ENCODE measurements at regions not wholly inside any gene's neighbourhood (a gene's known extent, or its start where the extent isn't known, plus 50 kb on each side); places are given as distances from the start of the nearest gene placed in this dataset.
"Not testable (repeated sequence)": the region's sequence is repeated elsewhere in the genome, so short reads cannot be mapped to it uniquely, and the experiment has no call there.

GRCh38 chr7:70887186-70887585 lies 244.8 kb upstream of the GALNT17 start:
- Histone ChIP-seq H3K4me3 (ENCODE audit: low read depth, low read length) (no peak overlapping the region), H3K27ac (ENCODE audit: low read depth) (no peak overlapping the region), H3K4me1 (ENCODE audit: insufficient read depth) (no peaks in the 10 kb centered on the region), H3K36me3 (ENCODE audit: insufficient read depth) (no peaks in the 10 kb centered on the region)
- no peak for DNase-seq (ENCODE audit: extremely low spot score)
- 50% methylated on average over 1 of the region's 1 CpG for WGBS

- Histone ChIP-seq H3K36me3 (ENCODE audit: insufficient read depth) (no peaks in the 10 kb centered on the region), H3K4me1 (ENCODE audit: insufficient read depth) (no peaks in the 10 kb centered on the region), H3K4me3 (ENCODE audit: low read depth, low read length) (no peak overlapping the region), H3K27ac (ENCODE audit: low read depth) (no peak overlapping the region)
- no peak for DNase-seq (ENCODE audit: extremely low spot score)
- WGBS: 77% methylated on average over 4 of the region's 4 CpGs
These were observed 241.6 kb upstream of the GALNT17 start for GRCh38 chr7:70890147-70890969.

GRCh38 chr7:70893422-70893821 lies 238.5 kb upstream of the GALNT17 start:
- Histone ChIP-seq H3K27ac (ENCODE audit: low read depth) (no peak overlapping the region), H3K4me3 (ENCODE audit: low read depth, low read length) (no peak overlapping the region), H3K36me3 (ENCODE audit: insufficient read depth) (no peaks in the 10 kb centered on the region), H3K4me1 (ENCODE audit: insufficient read depth) (no peaks in the 10 kb centered on the region)
- no peak for DNase-seq (ENCODE audit: extremely low spot score)
- 85% methylated on average over 10 of the region's 10 CpGs for WGBS

GRCh38 chr7:70893971-70894715 lies 237.8 kb upstream of the GALNT17 start:
- Histone ChIP-seq H3K4me1 (ENCODE audit: insufficient read depth) (no peaks in the 10 kb centered on the region), H3K27ac (ENCODE audit: low read depth) (no peak overlapping the region), H3K4me3 (ENCODE audit: low read depth, low read length) (no peak overlapping the region), H3K36me3 (ENCODE audit: insufficient read depth) (no peaks in the 10 kb centered on the region)
- DNase-seq (ENCODE audit: extremely low spot score): no peak
- 81% methylated on average over 4 of the region's 4 CpGs for WGBS

- Histone ChIP-seq H3K4me3 (ENCODE audit: low read depth, low read length) (no peak overlapping the region), H3K27ac (ENCODE audit: low read depth) (no peak overlapping the region), H3K4me1 (ENCODE audit: insufficient read depth) (no peaks in the 10 kb centered on the region), H3K36me3 (ENCODE audit: insufficient read depth) (no peaks in the 10 kb centered on the region)
- 93% methylated on average over 6 of the region's 6 CpGs for WGBS
- no peak for DNase-seq (ENCODE audit: extremely low spot score)
These were observed 237.1 kb upstream of the GALNT17 start for GRCh38 chr7:70894799-70895198.

- not testable (repeated sequence) for H3K27ac ChIP-seq (ENCODE audit: low read depth); DNase-seq (ENCODE audit: extremely low spot score); H3K4me3 ChIP-seq (ENCODE audit: low read depth, low read length); H3K4me1 ChIP-seq (ENCODE audit: insufficient read depth); H3K36me3 ChIP-seq (ENCODE audit: insufficient read depth)
- WGBS: 64% methylated on average over 7 of the region's 7 CpGs
These were observed 236.4 kb upstream of the GALNT17 start for GRCh38 chr7:70895337-70896200.

GRCh38 chr7:70907259-70908247 lies 224.4 kb upstream of the GALNT17 start:
- Histone ChIP-seq H3K4me1 (ENCODE audit: insufficient read depth) (no peaks in the 10 kb centered on the region), H3K4me3 (ENCODE audit: low read depth, low read length) (no peak overlapping the region), H3K36me3 (ENCODE audit: insufficient read depth) (no peaks in the 10 kb centered on the region), H3K27ac (ENCODE audit: low read depth) (no peak overlapping the region)
- 79% methylated on average over 6 of the region's 6 CpGs for WGBS
- no peak for DNase-seq (ENCODE audit: extremely low spot score)

GRCh38 chr7:70913924-70914323 lies 218.0 kb upstream of the GALNT17 start:
- Histone ChIP-seq H3K27ac (ENCODE audit: low read depth) (no peak overlapping the region), H3K4me3 (ENCODE audit: low read depth, low read length) (no peak overlapping the region), H3K36me3 (ENCODE audit: insufficient read depth) (no peaks in the 10 kb centered on the region), H3K4me1 (ENCODE audit: insufficient read depth) (no peaks in the 10 kb centered on the region)
- 70% methylated on average over 3 of the region's 4 CpGs for WGBS
- no peak for DNase-seq (ENCODE audit: extremely low spot score)

- Histone ChIP-seq H3K27ac (ENCODE audit: low read depth) (no peak overlapping the region), H3K4me3 (ENCODE audit: low read depth, low read length) (no peak overlapping the region), H3K4me1 (ENCODE audit: insufficient read depth) (no peaks in the 10 kb centered on the region), H3K36me3 (ENCODE audit: insufficient read depth) (no peaks in the 10 kb centered on the region)
- 71% methylated on average over 2 of the region's 2 CpGs for WGBS
- no peak for DNase-seq (ENCODE audit: extremely low spot score)
These were observed 216.9 kb upstream of the GALNT17 start for GRCh38 chr7:70915067-70915466.

- no peak for DNase-seq (ENCODE audit: extremely low spot score)
- 63% methylated on average over 4 of the region's 4 CpGs for WGBS
- H3K4me1 ChIP-seq (ENCODE audit: insufficient read depth): no peaks in the 10 kb centered on the region
- no peaks in the 10 kb centered on the region for H3K36me3 ChIP-seq (ENCODE audit: insufficient read depth)
- H3K4me3 ChIP-seq (ENCODE audit: low read depth, low read length): no peak overlapping the region
- H3K27ac ChIP-seq (ENCODE audit: low read depth): no peak overlapping the region
These were observed 212.4 kb upstream of the GALNT17 start for GRCh38 chr7:70919481-70920073.

GRCh38 chr7:70920876-70921275 lies 211.1 kb upstream of the GALNT17 start:
- H3K4me1 ChIP-seq (ENCODE audit: insufficient read depth): no peaks in the 10 kb centered on the region
- no peaks in the 10 kb centered on the region for H3K36me3 ChIP-seq (ENCODE audit: insufficient read depth)
- no peak overlapping the region for H3K4me3 ChIP-seq (ENCODE audit: low read depth, low read length)
- no peak overlapping the region for H3K27ac ChIP-seq (ENCODE audit: low read depth)
- 82% methylated on average over 1 of the region's 1 CpG for WGBS
- no peak for DNase-seq (ENCODE audit: extremely low spot score)

GRCh38 chr7:70923181-70923845 lies 208.6 kb upstream of the GALNT17 start:
- no peak for DNase-seq (ENCODE audit: extremely low spot score)
- Histone ChIP-seq H3K27ac (ENCODE audit: low read depth) (no peak overlapping the region), H3K4me1 (ENCODE audit: insufficient read depth) (no peaks in the 10 kb centered on the region), H3K4me3 (ENCODE audit: low read depth, low read length) (no peak overlapping the region), H3K36me3 (ENCODE audit: insufficient read depth) (no peaks in the 10 kb centered on the region)
- 59% methylated on average over 11 of the region's 11 CpGs for WGBS
